SK-N-SH (cell line): ENCODE measurements at regions not wholly inside any gene's neighbourhood (a gene's known extent, or its start where the extent isn't known, plus 50 kb on each side); places are given as distances from the start of the nearest gene placed in this dataset.

Experiments used
- CTCF ChIA-PET: fragments of 300-600, 350-600 bp; formaldehyde crosslinking; extraction: SDS; loops from one replicate; lab custom pipeline; 2021; lab: Yijun Ruan, JAX
- POLR2A ChIA-PET: fragments of 350-600 bp; sonication (Branson Sonifier 250); formaldehyde crosslinking; extraction: SDS; loops from one replicate; lab custom pipeline; 2020; ENCODE audit warnings: antibody characterized with exemption, inconsistent platforms; lab: Yijun Ruan, JAX
- DNase-seq: peaks from one replicate; pipeline ENCODE4 v3.0.0; 2012
- H2AFZ ChIP-seq: fragments of 200-600 bp; sonication (generic); 2 replicates; pipeline ENCODE4 v1.8.1; 2016; ENCODE audit warnings: antibody characterized with exemption, mild to moderate bottlenecking, low read depth
- H3F3A ChIP-seq: fragments of 200-600 bp; sonication (generic); replicated peaks from 2 replicates; pipeline ENCODE3; 2016; ENCODE audit warnings: antibody characterized with exemption, mild to moderate bottlenecking; ENCODE audit not compliant: insufficient read depth
- H3K27ac ChIP-seq, 2 experiments: fragments of 200-500 bp in 1 of 2; fragments of 200-600 bp in 1 of 2; sonication (Bioruptor generic) in 1 of 2; sonication (generic), shearing (Covaris generic) in 1 of 2; 2 replicates each; pipeline versions ENCODE4 v1.5.1 to v1.6.1; 2014 to 2016; ENCODE audit warnings: low read depth in 2 of 2, inconsistent platforms in 1 of 2, low read length in 1 of 2, mild to moderate bottlenecking in 1 of 2, mixed read lengths in 1 of 2
- H3K27me3 ChIP-seq: fragments of 200-600 bp; sonication (generic), shearing (Covaris generic); 2 replicates; pipeline ENCODE4 v1.6.1; 2016; ENCODE audit warnings: mixed run types; ENCODE audit not compliant: insufficient read depth
- H3K36me3 ChIP-seq, 2 experiments: fragments of 200-500 bp in 1 of 2; fragments of 200-600 bp in 1 of 2; sonication (Bioruptor generic) in 1 of 2; sonication (generic) in 1 of 2; replicated peaks in 1 of 2; 2 replicates each; pipeline versions ENCODE3 to v1.5.1; 2014 to 2016; ENCODE audit warnings: low read length in 1 of 2, mild to moderate bottlenecking in 1 of 2; ENCODE audit not compliant: insufficient read depth in 2 of 2, control insufficient read depth in 1 of 2
- H3K4me1 ChIP-seq, 2 experiments: fragments of 200-500 bp in 1 of 2; fragments of 200-600 bp in 1 of 2; sonication (Bioruptor generic) in 1 of 2; sonication (generic), shearing (Covaris generic) in 1 of 2; 2 replicates each; pipeline versions ENCODE4 v1.5.1 to v1.6.1; 2014 to 2016; ENCODE audit warnings: low read depth in 1 of 2, low read length in 1 of 2, mixed run types in 1 of 2; ENCODE audit not compliant: insufficient read depth in 2 of 2, control insufficient read depth in 1 of 2
- H3K4me2 ChIP-seq: fragments of 200-600 bp; sonication (generic), shearing (Covaris generic); 2 replicates; pipeline ENCODE4 v1.6.1; 2017; ENCODE audit warnings: mixed run types
- H3K4me3 ChIP-seq, 2 experiments: fragments of 200-500 bp in 1 of 2; fragments of 200-600 bp in 1 of 2; sonication (Bioruptor generic) in 1 of 2; sonication (generic), shearing (Covaris generic) in 1 of 2; 2 replicates each; pipeline versions ENCODE4 v1.5.1 to v1.8.1; 2014 to 2016; ENCODE audit warnings: low read depth in 2 of 2, inconsistent platforms in 1 of 2, low read length in 1 of 2, mild to moderate bottlenecking in 1 of 2, mixed read lengths in 1 of 2, moderate library complexity in 1 of 2
- H3K79me2 ChIP-seq: fragments of 200-600 bp; sonication (generic); 2 replicates; pipeline ENCODE4 v1.8.1; 2017; ENCODE audit warnings: mild to moderate bottlenecking; ENCODE audit not compliant: insufficient read depth
- H3K9ac ChIP-seq: fragments of 200-600 bp; sonication (generic); 2 replicates; pipeline ENCODE4 v1.6.1; 2017; ENCODE audit warnings: mixed run types
- H3K9me2 ChIP-seq: fragments of 200-600 bp; sonication (generic); 2 replicates; pipeline ENCODE4 v1.6.1; 2017; ENCODE audit warnings: mixed run types
- H3K9me3 ChIP-seq: fragments of 200-600 bp; sonication (generic); 2 replicates; pipeline ENCODE4 v1.6.1; 2017; ENCODE audit warnings: mixed run types, mild to moderate bottlenecking, moderate library complexity
- H4K20me1 ChIP-seq: fragments of 200-600 bp; sonication (generic); 2 replicates; pipeline ENCODE4 v1.6.1; 2017; ENCODE audit warnings: mild to moderate bottlenecking, mixed run types; ENCODE audit not compliant: insufficient read depth
- CHD2 ChIP-seq: fragments of 150-350 bp; IDR thresholded peaks from 2 replicates; pipeline ENCODE4 v1.6.1; 2018; ENCODE audit warnings: low read length; ENCODE audit not compliant: partially characterized antibody
- ELF1 ChIP-seq: IDR thresholded peaks from 2 replicates; pipeline ENCODE4 v1.4.0; 2012
- EP300 ChIP-seq, 2 experiments: IDR thresholded peaks; 2 replicates each; pipeline versions ENCODE4 v1.4.0 to v1.6.1; 2012; ENCODE audit warnings: borderline replicate concordance in 1 of 2, low read depth in 1 of 2, low read length in 1 of 2
- EZH2phosphoT487 ChIP-seq: fragments of 200-600 bp; sonication (generic); IDR thresholded peaks from 2 replicates; pipeline ENCODE4 v1.6.1; 2017; ENCODE audit warnings: low read depth, mixed run types, mild to moderate bottlenecking, antibody characterized with exemption, moderate library complexity, borderline replicate concordance
- FOSL2 ChIP-seq: IDR thresholded peaks from 2 replicates; pipeline ENCODE4 v1.4.0; 2012; ENCODE audit warnings: low read depth, mild to moderate bottlenecking, moderate library complexity, borderline replicate concordance
- GABPA ChIP-seq: IDR thresholded peaks from 2 replicates; pipeline ENCODE4 v1.4.0; 2012; ENCODE audit warnings: low read depth, mild to moderate bottlenecking
- GATA2 ChIP-seq: sonication (generic); formaldehyde crosslinking; IDR thresholded peaks from 2 replicates; pipeline ENCODE4 v1.5.0; 2020; ENCODE audit warnings: mild to moderate bottlenecking, missing genetic modification reagents
- JUND ChIP-seq: IDR thresholded peaks from 2 replicates; pipeline ENCODE4 v1.4.0; 2012
- MEF2A ChIP-seq: IDR thresholded peaks from 2 replicates; pipeline ENCODE4 v1.4.0; 2012; ENCODE audit warnings: low read depth, borderline replicate concordance
- MXI1 ChIP-seq: IDR thresholded peaks from 2 replicates; pipeline ENCODE4 v1.6.1; 2012; ENCODE audit warnings: mild to moderate bottlenecking, low read depth, low read length, improper control_type of control experiment
- NFIC ChIP-seq: IDR thresholded peaks from 2 replicates; pipeline ENCODE4 v1.4.0; 2012; ENCODE audit warnings: borderline replicate concordance
- NRF1 ChIP-seq: IDR thresholded peaks from 2 replicates; pipeline ENCODE4 v1.6.1; 2012; ENCODE audit warnings: low read depth, mild to moderate bottlenecking, low read length
- POLR2AphosphoS5 ChIP-seq: IDR thresholded peaks from 2 replicates; pipeline ENCODE4 v1.6.1; 2012; ENCODE audit warnings: low read depth, low read length
- RAD21 ChIP-seq: IDR thresholded peaks from 2 replicates; pipeline ENCODE4 v1.6.1; 2012; ENCODE audit warnings: mild to moderate bottlenecking, low read length
- RCOR1 ChIP-seq: fragments of 150-350 bp; IDR thresholded peaks from 2 replicates; pipeline ENCODE4 v1.6.1; 2017; ENCODE audit warnings: antibody characterized with exemption, low read length
- TAF1 ChIP-seq: IDR thresholded peaks from 2 replicates; pipeline ENCODE4 v1.6.1; 2012; ENCODE audit warnings: low read depth, mild to moderate bottlenecking, low read length, moderate library complexity, borderline replicate concordance
- TCF12 ChIP-seq: IDR thresholded peaks from 2 replicates; pipeline ENCODE4 v1.4.0; 2012
- TEAD4 ChIP-seq: IDR thresholded peaks from 2 replicates; pipeline ENCODE4 v1.4.0; 2012; ENCODE audit warnings: mild to moderate bottlenecking, borderline replicate concordance; ENCODE audit not compliant: insufficient read depth
- YY1 ChIP-seq: IDR thresholded peaks from 2 replicates; pipeline ENCODE4 v1.4.0; 2012; ENCODE audit warnings: low read depth, mild to moderate bottlenecking
- WGBS: methylation state at CpG from one replicate; pipeline ENCODE4 v1.1.6; 2017; ENCODE audit warnings: low lambda C conversion rate; 5-methylcytosine and 5-hydroxymethylcytosine counted together
- TF ChIP-seq, protein P1 (sequence below): IDR thresholded peaks from 2 replicates; pipeline ENCODE4 v1.4.0; 2012; ENCODE audit warnings: low read depth
- TF ChIP-seq, protein P2 (sequence below): fragments of 150-350 bp; IDR thresholded peaks from 2 replicates; pipeline ENCODE4 v1.6.1; 2017; ENCODE audit warnings: antibody characterized with exemption, low read length, low read depth, borderline replicate concordance

DNA sequence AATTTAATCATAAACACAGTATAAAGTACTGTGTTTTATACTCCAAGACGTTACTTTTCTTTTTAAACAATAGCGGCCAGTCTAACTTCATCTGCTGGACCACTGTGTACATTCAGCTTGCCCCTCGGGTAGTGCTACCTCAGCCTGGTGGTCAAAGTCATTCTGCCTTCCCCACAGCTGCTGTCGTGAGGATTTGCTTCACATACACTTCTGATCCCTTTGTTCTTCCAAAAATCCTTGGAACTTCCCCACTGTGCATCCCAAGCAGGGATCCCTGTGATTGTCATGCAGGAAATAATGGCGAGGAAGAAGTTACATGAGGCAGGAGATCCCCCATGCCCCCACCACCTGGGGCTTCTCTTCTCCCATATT lies 234.9 kb upstream of the STARD13 start:
- peaks cover 0 to 12% of the 10 kb centered on the region in 2 experiments; a peak in 2 of 4 replicates for H3K4me1 ChIP-seq
- no peak for DNase-seq
- H3K36me3 ChIP-seq, result no peaks in the 10 kb centered on the region
- H3K27me3 ChIP-seq, result no peaks in the 10 kb centered on the region
- H3K9me2 ChIP-seq, result no peaks in the 10 kb centered on the region
- peak overlapping the region in 1 of 2 experiments; percentile 63; a peak in 2 of 4 replicates for H3K27ac ChIP-seq
- H3K9ac ChIP-seq, result no peak overlapping the region
- POLR2A ChIA-PET, result no interaction called here
- no peak overlapping the region for H2AFZ ChIP-seq
- H3K4me3 ChIP-seq, result no peak overlapping the region
- H3K4me2 ChIP-seq, result no peak overlapping the region
- TF ChIP-seq ELF1 (no peak), NRF1 (no peak), TEAD4 (no peak), FOSL2 (no peak), POLR2AphosphoS5 (no peak), TAF1 (no peak), EP300 (IDR thresholded peaks at IDR 0.05; ENCODE audit: borderline replicate concordance in 1 of 2, low read depth in 1 of 2, low read length in 1 of 2) (no peak), YY1 (no peak), MXI1 (no peak), MEF2A (no peak), RAD21 (no peak), GATA2 (CRISPR knock-in tag) (no peak), NFIC (no peak), RCOR1 (no peak), EZH2phosphoT487 (no peak)
- TF ChIP-seq, protein P1, sequence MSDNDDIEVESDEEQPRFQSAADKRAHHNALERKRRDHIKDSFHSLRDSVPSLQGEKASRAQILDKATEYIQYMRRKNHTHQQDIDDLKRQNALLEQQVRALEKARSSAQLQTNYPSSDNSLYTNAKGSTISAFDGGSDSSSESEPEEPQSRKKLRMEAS, result no peak
- CTCF ChIA-PET, result interaction anchor here (0.9 kb wide), 1 partner anchor 22 kb away, joined by 4 read pairs; no protein-coding TSS in a partner anchor
- no peaks in the 10 kb centered on the region for H3K79me2 ChIP-seq
- no peaks in the 10 kb centered on the region for H4K20me1 ChIP-seq
- H3F3A ChIP-seq, result peaks cover 21% of the 10 kb centered on the region
- H3K9me3 ChIP-seq, result no peaks in the 10 kb centered on the region
- WGBS, result 82% methylated on average over 5 of the region's 5 CpGs

DNA sequence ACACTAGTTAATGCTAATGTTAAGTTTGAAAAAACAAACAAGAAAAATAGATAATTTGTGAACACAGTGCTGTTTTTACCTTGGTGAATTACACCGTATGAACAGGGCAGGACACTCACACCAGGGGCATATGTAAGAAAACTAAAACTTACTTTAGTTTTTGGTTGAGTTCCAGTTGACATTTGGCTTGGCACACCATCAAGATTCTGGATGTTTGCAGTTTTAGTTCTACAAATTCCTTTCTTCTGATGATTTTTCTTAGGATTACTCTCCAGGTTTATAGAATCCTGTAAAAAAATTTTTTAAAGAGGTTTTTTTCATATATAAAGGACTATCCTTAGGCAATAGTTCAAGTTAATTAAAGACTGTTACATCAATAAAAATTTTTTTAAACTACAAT lies 238.5 kb upstream of the STARD13 start:
- no peaks in the 10 kb centered on the region for H3K9me3 ChIP-seq
- WGBS, result 33% methylated on average over 1 of the region's 1 CpG
- H3K79me2 ChIP-seq, result no peaks in the 10 kb centered on the region
- H4K20me1 ChIP-seq, result no peaks in the 10 kb centered on the region
- peak overlapping the region; percentile 28 to 70; a peak in 3 of 4 replicates for H3K27ac ChIP-seq
- no peak overlapping the region for H3K4me3 ChIP-seq
- TF ChIP-seq GABPA (no peak), EP300 (IDR thresholded peaks at IDR 0.05; ENCODE audit: borderline replicate concordance in 1 of 2, low read depth in 1 of 2, low read length in 1 of 2) (peak in 1 of 2 experiments; percentile 31; a peak in 1 of 4 replicates), RAD21 (no peak), TCF12 (peak; percentile 61; the same call in 1 of the 2 replicates), JUND (no peak; the same call in 1 of the 2 replicates), CHD2 (no peak), NFIC (peak; percentile 87; the same call in 1 of the 2 replicates)
- TF ChIP-seq, protein P2, sequence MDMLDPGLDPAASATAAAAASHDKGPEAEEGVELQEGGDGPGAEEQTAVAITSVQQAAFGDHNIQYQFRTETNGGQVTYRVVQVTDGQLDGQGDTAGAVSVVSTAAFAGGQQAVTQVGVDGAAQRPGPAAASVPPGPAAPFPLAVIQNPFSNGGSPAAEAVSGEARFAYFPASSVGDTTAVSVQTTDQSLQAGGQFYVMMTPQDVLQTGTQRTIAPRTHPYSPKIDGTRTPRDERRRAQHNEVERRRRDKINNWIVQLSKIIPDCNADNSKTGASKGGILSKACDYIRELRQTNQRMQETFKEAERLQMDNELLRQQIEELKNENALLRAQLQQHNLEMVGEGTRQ, result no peak
- TF ChIP-seq, all 33 proteins: peak for 3
- no peak for DNase-seq
- Histone ChIP-seq H3K36me3 (no peaks in the 10 kb centered on the region), H3K4me1 (peaks cover 0 to 12% of the 10 kb centered on the region in 2 experiments; a peak in 2 of 4 replicates), H3K27me3 (no peaks in the 10 kb centered on the region), H3K9ac (no peak overlapping the region; the same call in 1 of the 2 replicates), H3F3A (peaks cover 21% of the 10 kb centered on the region), H3K4me2 (0 out of 2 replicates have a peak overlapping the region, but pooled peaks have one; percentile 10), H2AFZ (0 out of 2 replicates have a peak overlapping the region, but pooled peaks have one; percentile 40), H3K9me2 (no peaks in the 10 kb centered on the region)
- ChIA-PET CTCF (no interaction called here), POLR2A (no interaction called here)
